ENCODE measurements at regions not wholly inside any gene's neighbourhood (a gene's known extent, or its start where the extent isn't known, plus 50 kb on each side); places are given as distances from the start of the nearest gene placed in this dataset.
"Not testable (repeated sequence)": the region's sequence is repeated elsewhere in the genome, so short reads cannot be mapped to it uniquely, and the experiment has no call there.

DNA sequence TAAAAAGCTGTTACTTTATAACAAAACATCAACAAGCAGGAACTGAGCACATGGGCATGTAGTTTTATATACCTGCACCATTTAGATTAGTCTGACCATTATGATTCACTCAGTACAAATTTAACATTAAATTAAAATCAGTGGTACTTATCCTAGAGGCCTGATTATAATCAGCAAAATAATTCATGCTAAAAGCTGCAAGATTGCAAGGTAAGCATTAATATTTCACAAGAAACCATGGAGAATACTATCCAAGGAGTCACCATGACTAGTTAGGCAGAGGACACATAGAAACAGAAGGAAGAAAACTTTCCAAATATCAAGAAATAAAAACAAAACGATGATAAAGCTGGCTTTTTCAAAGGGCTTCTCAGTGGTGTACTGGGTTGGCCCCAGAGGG, 297.5 kb downstream of the KLF13 start:
- H3K79me2 ChIP-seq (ENCODE audit: low read length); H3K9me3 ChIP-seq (ENCODE audit: low read length); intact Hi-C loops (cut with micrococcal nuclease); H3K4me2 ChIP-seq (ENCODE audit: low read length); ATAC-seq; H4K20me1 ChIP-seq (ENCODE audit: low read length); H3F3A ChIP-seq (ENCODE audit: low read length, unreplicated experiment); POLR2A ChIA-PET (ENCODE audit: unreplicated experiment); H3K4me3 ChIP-seq (ENCODE audit: low read length); H3K9me2 ChIP-seq (replicated peaks; ENCODE audit: low read length); H3K9ac ChIP-seq (ENCODE audit: low read length); H3K27me3 ChIP-seq (ENCODE audit: low read length); CTCF ChIA-PET; H3K27ac ChIP-seq (ENCODE audit: low read length); H3K4me1 ChIP-seq (ENCODE audit: insufficient read depth, low read length); H3K36me3 ChIP-seq (ENCODE audit: low read depth, low read length); DNase-seq; H2AFZ ChIP-seq (ENCODE audit: low read length); BruUV-seq (replicated peaks): not testable (repeated sequence)

DNA sequence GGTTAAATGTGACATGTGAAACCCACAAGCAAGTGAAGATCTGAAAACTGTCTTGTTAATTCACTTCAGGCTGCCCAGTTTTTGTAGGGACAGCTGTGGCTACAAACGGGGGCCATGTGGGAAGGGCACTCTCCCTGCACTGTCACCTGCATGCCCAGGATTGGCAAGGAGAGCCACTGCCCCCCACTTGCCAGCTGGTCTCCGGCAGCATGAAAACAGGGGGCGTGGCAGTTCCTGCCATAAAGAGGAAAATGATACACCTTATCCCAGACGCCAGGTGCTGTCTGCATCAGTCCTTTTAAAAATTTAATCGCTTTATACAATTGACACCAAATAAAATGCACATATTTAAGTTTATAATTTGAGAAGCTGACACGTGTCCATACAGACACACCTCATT, 309.1 kb downstream of the KLF13 start:
- H3K4me1 ChIP-seq (ENCODE audit: insufficient read depth, low read length); CTCF ChIA-PET; H3K79me2 ChIP-seq (ENCODE audit: low read length); POLR2A ChIA-PET (ENCODE audit: unreplicated experiment); intact Hi-C loops (cut with micrococcal nuclease); H3K36me3 ChIP-seq (ENCODE audit: low read depth, low read length); H3K27me3 ChIP-seq (ENCODE audit: low read length); H3K9me2 ChIP-seq (replicated peaks; ENCODE audit: low read length); H3K9ac ChIP-seq (ENCODE audit: low read length); H3K4me3 ChIP-seq (ENCODE audit: low read length); DNase-seq; H3K9me3 ChIP-seq (ENCODE audit: low read length); H3F3A ChIP-seq (ENCODE audit: low read length, unreplicated experiment); H2AFZ ChIP-seq (ENCODE audit: low read length); H4K20me1 ChIP-seq (ENCODE audit: low read length); ATAC-seq; H3K27ac ChIP-seq (ENCODE audit: low read length); H3K4me2 ChIP-seq (ENCODE audit: low read length); BruUV-seq (replicated peaks): not testable (repeated sequence)

DNA sequence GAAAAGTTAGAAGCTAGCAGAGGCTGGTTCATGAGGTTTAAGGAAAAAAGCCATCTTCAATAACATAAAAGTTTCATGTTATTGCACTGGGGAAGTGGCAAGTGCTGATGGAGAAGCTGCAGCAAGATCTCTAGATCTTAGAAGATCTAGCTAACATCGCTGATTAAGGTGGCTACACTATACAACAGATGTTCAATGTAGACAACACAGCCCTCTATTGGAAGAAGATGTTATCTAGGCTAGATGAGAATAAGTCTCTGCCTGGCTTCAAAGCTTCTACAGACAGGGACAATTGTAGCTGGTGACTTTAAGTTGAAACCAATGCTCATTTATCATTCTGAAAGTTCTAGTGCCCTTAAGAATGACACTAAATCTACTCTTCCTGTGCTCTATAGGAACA, 310.3 kb downstream of the KLF13 start:
- H4K20me1 ChIP-seq (ENCODE audit: low read length); H3K79me2 ChIP-seq (ENCODE audit: low read length); H2AFZ ChIP-seq (ENCODE audit: low read length); H3K27ac ChIP-seq (ENCODE audit: low read length); ATAC-seq; H3F3A ChIP-seq (ENCODE audit: low read length, unreplicated experiment); H3K9ac ChIP-seq (ENCODE audit: low read length); H3K9me3 ChIP-seq (ENCODE audit: low read length); intact Hi-C loops (cut with micrococcal nuclease); H3K36me3 ChIP-seq (ENCODE audit: low read depth, low read length); CTCF ChIA-PET; H3K27me3 ChIP-seq (ENCODE audit: low read length); DNase-seq; H3K4me1 ChIP-seq (ENCODE audit: insufficient read depth, low read length); POLR2A ChIA-PET (ENCODE audit: unreplicated experiment); BruUV-seq (replicated peaks); H3K4me2 ChIP-seq (ENCODE audit: low read length); H3K9me2 ChIP-seq (replicated peaks; ENCODE audit: low read length); H3K4me3 ChIP-seq (ENCODE audit: low read length): not testable (repeated sequence)

DNA sequence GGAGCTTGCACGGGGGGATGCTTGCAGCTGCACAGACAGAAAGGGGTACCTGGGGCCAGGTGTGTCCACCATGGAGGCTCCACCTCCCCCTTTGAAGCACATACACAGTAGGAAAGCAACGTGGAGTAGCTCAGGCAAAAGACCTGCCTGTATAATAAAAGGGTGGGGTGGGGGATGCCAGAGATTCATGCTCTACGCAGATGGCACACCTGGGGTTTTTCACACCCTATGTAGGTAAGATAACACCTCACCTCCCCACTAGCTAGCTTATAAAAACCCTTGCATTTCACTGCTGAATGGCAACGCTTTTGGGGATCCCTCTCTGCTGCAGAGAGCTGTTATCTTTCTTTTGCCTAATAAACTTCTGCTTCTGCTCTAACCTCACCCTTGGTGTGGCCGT, 317.3 kb downstream of the KLF13 start:
- POLR2A ChIA-PET (ENCODE audit: unreplicated experiment); H3K9me3 ChIP-seq (ENCODE audit: low read length); H3K27ac ChIP-seq (ENCODE audit: low read length); intact Hi-C loops (cut with micrococcal nuclease); H3K4me3 ChIP-seq (ENCODE audit: low read length); H3K9ac ChIP-seq (ENCODE audit: low read length); CTCF ChIA-PET; ATAC-seq; H3K36me3 ChIP-seq (ENCODE audit: low read depth, low read length); H3K4me1 ChIP-seq (ENCODE audit: insufficient read depth, low read length); DNase-seq; H2AFZ ChIP-seq (ENCODE audit: low read length); H3K4me2 ChIP-seq (ENCODE audit: low read length); H3K27me3 ChIP-seq (ENCODE audit: low read length); BruUV-seq (replicated peaks); H3K9me2 ChIP-seq (replicated peaks; ENCODE audit: low read length); H3F3A ChIP-seq (ENCODE audit: low read length, unreplicated experiment); H3K79me2 ChIP-seq (ENCODE audit: low read length); H4K20me1 ChIP-seq (ENCODE audit: low read length): not testable (repeated sequence)

DNA sequence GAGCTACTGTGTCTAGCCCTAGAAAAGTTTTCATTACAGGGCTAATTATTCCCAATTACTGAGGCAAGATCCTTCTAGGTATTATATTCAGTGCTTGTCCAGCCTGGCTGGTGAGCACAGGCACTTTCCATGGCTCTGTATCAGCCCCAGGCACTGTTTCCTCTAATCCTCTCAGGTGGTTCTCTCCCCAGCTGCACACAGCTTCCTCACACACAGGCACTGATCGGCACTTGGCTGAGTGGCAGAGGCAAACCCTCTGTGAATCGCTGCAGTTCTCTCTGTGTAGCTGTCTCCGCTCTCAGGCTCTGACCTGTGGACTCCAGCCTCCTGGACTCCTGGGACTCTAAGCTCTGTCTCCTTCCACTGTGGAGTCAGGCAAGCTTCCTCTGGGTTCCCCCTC, 318.1 kb downstream of the KLF13 start:
- DNase-seq; H3F3A ChIP-seq (ENCODE audit: low read length, unreplicated experiment); H2AFZ ChIP-seq (ENCODE audit: low read length); intact Hi-C loops (cut with micrococcal nuclease); H4K20me1 ChIP-seq (ENCODE audit: low read length); BruUV-seq (replicated peaks); H3K4me1 ChIP-seq (ENCODE audit: insufficient read depth, low read length); H3K79me2 ChIP-seq (ENCODE audit: low read length); H3K36me3 ChIP-seq (ENCODE audit: low read depth, low read length); H3K9ac ChIP-seq (ENCODE audit: low read length); H3K9me2 ChIP-seq (replicated peaks; ENCODE audit: low read length); CTCF ChIA-PET; H3K4me3 ChIP-seq (ENCODE audit: low read length); H3K27me3 ChIP-seq (ENCODE audit: low read length); ATAC-seq; H3K9me3 ChIP-seq (ENCODE audit: low read length); H3K4me2 ChIP-seq (ENCODE audit: low read length); H3K27ac ChIP-seq (ENCODE audit: low read length); POLR2A ChIA-PET (ENCODE audit: unreplicated experiment): not testable (repeated sequence)

DNA sequence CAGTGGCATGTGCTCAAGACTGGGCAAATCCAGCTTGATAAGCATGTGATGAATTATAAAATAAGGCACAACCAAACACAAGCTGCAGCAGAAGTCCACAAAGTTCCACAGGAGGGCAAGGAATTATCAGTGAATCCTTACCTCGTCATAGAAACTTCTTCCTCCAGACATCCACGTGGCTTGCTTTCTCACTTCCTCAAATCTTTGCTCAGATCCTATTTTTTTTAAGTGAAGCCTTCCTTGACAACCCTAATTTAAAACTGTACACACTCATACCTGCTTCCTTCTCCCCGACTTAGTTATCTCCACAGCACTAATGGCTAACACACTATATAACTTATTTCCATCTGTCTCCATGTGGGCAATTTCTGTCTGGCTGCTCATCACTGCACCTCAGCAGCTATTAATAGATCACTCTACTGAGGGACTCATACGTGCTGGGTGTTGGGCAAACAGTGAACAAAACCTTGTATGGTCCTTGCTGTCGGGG, 320.7 kb downstream of the KLF13 start:
- DNase-seq; ATAC-seq; BruUV-seq (replicated peaks); H3K4me1 ChIP-seq (ENCODE audit: insufficient read depth, low read length); H3F3A ChIP-seq (ENCODE audit: low read length, unreplicated experiment); H3K9me3 ChIP-seq (ENCODE audit: low read length); H2AFZ ChIP-seq (ENCODE audit: low read length); H3K27ac ChIP-seq (ENCODE audit: low read length); H3K79me2 ChIP-seq (ENCODE audit: low read length); H3K36me3 ChIP-seq (ENCODE audit: low read depth, low read length); POLR2A ChIA-PET (ENCODE audit: unreplicated experiment); intact Hi-C loops (cut with micrococcal nuclease); CTCF ChIA-PET; H3K9me2 ChIP-seq (replicated peaks; ENCODE audit: low read length); H3K27me3 ChIP-seq (ENCODE audit: low read length); H3K4me2 ChIP-seq (ENCODE audit: low read length); H3K9ac ChIP-seq (ENCODE audit: low read length); H3K4me3 ChIP-seq (ENCODE audit: low read length); H4K20me1 ChIP-seq (ENCODE audit: low read length): not testable (repeated sequence)

DNA sequence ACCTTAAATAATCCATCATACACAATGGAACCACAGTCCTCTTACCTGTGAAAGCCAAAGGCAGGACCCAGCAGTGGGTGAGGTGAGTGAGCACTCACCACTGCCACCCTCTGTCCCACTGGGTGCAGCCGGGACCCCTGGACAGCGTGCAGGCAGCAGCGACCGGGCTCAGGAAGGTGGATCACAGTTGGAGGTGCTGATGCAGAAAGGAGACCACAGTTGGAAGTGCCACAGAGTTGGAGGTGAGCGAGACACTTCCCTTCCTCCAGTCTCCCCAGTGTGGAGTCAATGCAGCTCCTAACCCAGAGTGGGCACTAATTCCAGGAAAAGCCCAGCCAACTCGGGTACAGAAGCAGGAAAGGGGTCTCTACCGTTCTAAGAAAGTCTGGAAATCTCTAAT, 323.0 kb downstream of the KLF13 start:
- H3F3A ChIP-seq (ENCODE audit: low read length, unreplicated experiment); H3K27ac ChIP-seq (ENCODE audit: low read length); H3K27me3 ChIP-seq (ENCODE audit: low read length); intact Hi-C loops (cut with micrococcal nuclease); H3K4me1 ChIP-seq (ENCODE audit: insufficient read depth, low read length); DNase-seq; H3K9ac ChIP-seq (ENCODE audit: low read length); H4K20me1 ChIP-seq (ENCODE audit: low read length); H3K9me3 ChIP-seq (ENCODE audit: low read length); BruUV-seq (replicated peaks); H3K9me2 ChIP-seq (replicated peaks; ENCODE audit: low read length); H2AFZ ChIP-seq (ENCODE audit: low read length); H3K36me3 ChIP-seq (ENCODE audit: low read depth, low read length); CTCF ChIA-PET; H3K4me2 ChIP-seq (ENCODE audit: low read length); H3K4me3 ChIP-seq (ENCODE audit: low read length); ATAC-seq; H3K79me2 ChIP-seq (ENCODE audit: low read length); POLR2A ChIA-PET (ENCODE audit: unreplicated experiment): not testable (repeated sequence)

Measured in PC-3 (cell line).